Sigmoid colon (tissue), 6 donors: ENCODE measurements at regions not wholly inside any gene's neighbourhood (a gene's known extent, or its start where the extent isn't known, plus 50 kb on each side); places are given as distances from the start of the nearest gene placed in this dataset.

Source experiments
- DNase-seq: peaks from one replicate; pipeline ENCODE4 v3.0.0-alpha.2; 2019
- H3K27ac ChIP-seq, 4 donors: fragments of 200-600 bp; sonication (generic); one replicate each; pipeline ENCODE4 v1.5.1; 2016 to 2019; ENCODE audit warnings: mild to moderate bottlenecking in 1 of 4
- H3K27me3 ChIP-seq, 3 donors: fragments of 200-600 bp; sonication (generic); one replicate each; pipeline ENCODE4 v1.5.1; 2019; ENCODE audit warnings: mild to moderate bottlenecking in 1 of 3
- H3K36me3 ChIP-seq, 4 donors: fragments of 200-600 bp; sonication (generic); one replicate each; pipeline ENCODE4 v1.5.1; 2016 to 2019
- H3K4me1 ChIP-seq, 4 donors: fragments of 200-600 bp; sonication (generic); one replicate each; pipeline ENCODE4 v1.5.1; 2017 to 2019
- H3K4me3 ChIP-seq, 4 donors: fragments of 200-600 bp; sonication (generic); one replicate each; pipeline ENCODE4 v1.5.1; 2017 to 2019; ENCODE audit warnings: mild to moderate bottlenecking in 2 of 4, moderate library complexity in 1 of 4
- H3K9me3 ChIP-seq, 4 donors: fragments of 200-600 bp in 3 of 4; sonication (generic) in 3 of 4; one replicate each; pipeline versions ENCODE4 v1.5.1 to v1.6.1; 2013 to 2019
- CTCF ChIP-seq, 4 experiments: fragments of 450-650 bp in 3 of 4; fragments of 200-600 bp in 1 of 4; IDR thresholded peaks; one replicate each; pipeline ENCODE4 v1.5.1; 2016 to 2019; ENCODE audit warnings: antibody characterized with exemption in 4 of 4, mild to moderate bottlenecking in 3 of 4, moderate library complexity in 2 of 4
- EP300 ChIP-seq, 4 donors: sonication (generic); formaldehyde crosslinking; IDR thresholded peaks; one replicate each; pipeline ENCODE4 v1.6.1; 2017; ENCODE audit warnings: antibody characterized with exemption in 4 of 4
- POLR2A ChIP-seq, 2 donors: fragments of 450-650 bp; IDR thresholded peaks; one replicate each; pipeline ENCODE4 v1.6.1; 2016; ENCODE audit warnings: antibody characterized with exemption in 2 of 2, mild to moderate bottlenecking in 2 of 2, moderate library complexity in 2 of 2
- POLR2AphosphoS5 ChIP-seq, 4 donors: sonication (generic); formaldehyde crosslinking; IDR thresholded peaks; one replicate each; pipeline ENCODE4 v1.6.1; 2017; ENCODE audit warnings: antibody characterized with exemption in 4 of 4
- WGBS, 2 donors: extraction: QIAGEN DNeasy Blood & Tissue Kit; methylation state at CpG; one replicate each; pipeline ENCODE4 v1.1.7; 2013; 5-methylcytosine and 5-hydroxymethylcytosine counted together
- intact Hi-C: fragments of 100-400 bp; cut with DNase I; formaldehyde crosslinking; loops from one replicate; pipeline ENCODE4 v1.15.1; 2023
- donor health status: healthy with polysubstance abuse.
- donor health status: healthy.

GRCh38 chr4:175504318-175504717 is 307.7 kb downstream of the GPM6A start:
- intact Hi-C loops = no loop called here
- no peak for DNase-seq
- Histone ChIP-seq H3K4me1 (no peaks in the 10 kb centered on the region), H3K9me3 (no peaks in the 10 kb centered on the region), H3K27ac (no peak overlapping the region), H3K27me3 (no peaks in the 10 kb centered on the region), H3K36me3 (no peaks in the 10 kb centered on the region), H3K4me3 (no peak overlapping the region)
- TF ChIP-seq EP300 (IDR thresholded peaks at IDR 0.05) (no peak), POLR2AphosphoS5 (IDR thresholded peaks at IDR 0.05) (no peak), CTCF (IDR thresholded peaks at IDR 0.05) (no peak), POLR2A (IDR thresholded peaks at IDR 0.05) (no peak)

GRCh38 chr4:175509320-175509719 is 302.7 kb downstream of the GPM6A start:
- intact Hi-C loops = no loop called here
- H3K4me1 ChIP-seq = no peaks in the 10 kb centered on the region
- H3K27me3 ChIP-seq = no peaks in the 10 kb centered on the region
- DNase-seq = no peak
- 64 to 73% methylated on average over 2 of the region's 2 CpGs for WGBS, 2 donors
- TF ChIP-seq POLR2A (IDR thresholded peaks at IDR 0.05) (no peak), EP300 (IDR thresholded peaks at IDR 0.05) (no peak), CTCF (IDR thresholded peaks at IDR 0.05) (no peak), POLR2AphosphoS5 (IDR thresholded peaks at IDR 0.05) (no peak)
- H3K27ac ChIP-seq = no peak overlapping the region
- H3K4me3 ChIP-seq = no peak overlapping the region
- no peaks in the 10 kb centered on the region for H3K36me3 ChIP-seq
- no peaks in the 10 kb centered on the region for H3K9me3 ChIP-seq

- Histone ChIP-seq H3K27me3 (no peaks in the 10 kb centered on the region), H3K36me3 (no peaks in the 10 kb centered on the region), H3K4me3 (no peak overlapping the region), H3K9me3 (no peaks in the 10 kb centered on the region), H3K27ac (no peak overlapping the region), H3K4me1 (no peaks in the 10 kb centered on the region)
- TF ChIP-seq POLR2A (IDR thresholded peaks at IDR 0.05) (no peak), CTCF (IDR thresholded peaks at IDR 0.05) (no peak), POLR2AphosphoS5 (IDR thresholded peaks at IDR 0.05) (no peak)
- WGBS, 2 donors = 92 to 94% methylated on average over 1 of the region's 1 CpG
- DNase-seq = no peak
- intact Hi-C loops = no loop called here
These were observed 300.2 kb downstream of the GPM6A start for GRCh38 chr4:175511861-175512260.

- WGBS, 2 donors = 70 to 85% methylated on average over 5 of the region's 5 CpGs
- Histone ChIP-seq H3K27ac (no peak overlapping the region), H3K4me3 (no peak overlapping the region), H3K9me3 (no peaks in the 10 kb centered on the region), H3K36me3 (no peaks in the 10 kb centered on the region), H3K27me3 (no peaks in the 10 kb centered on the region), H3K4me1 (no peaks in the 10 kb centered on the region)
- no peak for DNase-seq
- intact Hi-C loops = no loop called here
- TF ChIP-seq CTCF (IDR thresholded peaks at IDR 0.05) (no peak), EP300 (IDR thresholded peaks at IDR 0.05) (no peak), POLR2AphosphoS5 (IDR thresholded peaks at IDR 0.05) (no peak), POLR2A (IDR thresholded peaks at IDR 0.05) (no peak)
These were observed 297.9 kb downstream of the GPM6A start for GRCh38 chr4:175514174-175514573.

GRCh38 chr4:175530655-175531054 is 281.4 kb downstream of the GPM6A start:
- WGBS, 2 donors = 73 to 75% methylated on average over 3 of the region's 3 CpGs
- H3K4me1 ChIP-seq = no peaks in the 10 kb centered on the region
- H3K27ac ChIP-seq = no peak overlapping the region
- no peaks in the 10 kb centered on the region for H3K27me3 ChIP-seq
- H3K36me3 ChIP-seq = no peaks in the 10 kb centered on the region
- DNase-seq = no peak
- intact Hi-C loops = loop anchor here (10.0 kb wide), 1 partner anchor 766 kb away; no protein-coding TSS in a partner anchor
- TF ChIP-seq POLR2A (IDR thresholded peaks at IDR 0.05) = no peak
- no peak for TF ChIP-seq POLR2AphosphoS5 (IDR thresholded peaks at IDR 0.05)
- TF ChIP-seq EP300 (IDR thresholded peaks at IDR 0.05) = no peak
- no peak for TF ChIP-seq CTCF (IDR thresholded peaks at IDR 0.05)
- no peak overlapping the region for H3K4me3 ChIP-seq
- no peaks in the 10 kb centered on the region for H3K9me3 ChIP-seq
